SH-SY5Y (cell line): ENCODE measurements at regions not wholly inside any gene's neighbourhood (a gene's known extent, or its start where the extent isn't known, plus 50 kb on each side); places are given as distances from the start of the nearest gene placed in this dataset.

Source experiments
- GATA2 ChIP-seq: IDR thresholded peaks from 2 replicates; pipeline ENCODE4 v1.6.1; 2011; ENCODE audit warnings: mild to moderate bottlenecking, low read depth, low read length
- GATA3 ChIP-seq: IDR thresholded peaks from 2 replicates; pipeline ENCODE4 v1.6.1; 2011; ENCODE audit warnings: low read depth, mild to moderate bottlenecking, low read length, moderate library complexity

- no peak for TF ChIP-seq GATA3
- TF ChIP-seq GATA2: no peak
Observed at GRCh38 chr12:29970501-29970900, 186.8 kb upstream of the TMTC1 start.
